ENCODE measurements at regions not wholly inside any gene's neighbourhood (a gene's known extent, or its start where the extent isn't known, plus 50 kb on each side); places are given as distances from the start of the nearest gene placed in this dataset.

- TF ChIP-seq CTCF (IDR thresholded peaks at IDR 0.05 in 2 of 3, conservative IDR thresholded peaks at IDR 0.05 in 1 of 3; ENCODE audit: borderline replicate concordance in 1 of 3, insufficient read depth in 1 of 3, low read depth in 2 of 3, low read length in 2 of 3) (no peak), YY1 (IDR thresholded peaks at IDR 0.05; ENCODE audit: extremely low read depth, insufficient replicate concordance, low read depth, low read length) (no peak), ZNF274 (IDR thresholded peaks at IDR 0.05; ENCODE audit: low read depth, low read length) (no peak)
Measured at GRCh38 chr2:175630280-175631244, 371.5 kb downstream of the LNPK start.
